ENCODE measurements at regions not wholly inside any gene's neighbourhood (a gene's known extent, or its start where the extent isn't known, plus 50 kb on each side); places are given as distances from the start of the nearest gene placed in this dataset.

- Histone ChIP-seq H3K9me3 (no peaks in the 10 kb centered on the region), H3K27me3 (no peaks in the 10 kb centered on the region), H3K27ac (no peak overlapping the region), H3K36me3 (no peaks in the 10 kb centered on the region), H3K4me1 (no peaks in the 10 kb centered on the region), H3K4me3 (no peak overlapping the region)
- no peak for DNase-seq
- intact Hi-C loops (cut with DNase I; ENCODE audit: low total_unique reads): no loop called here
- TF ChIP-seq, protein P1, sequence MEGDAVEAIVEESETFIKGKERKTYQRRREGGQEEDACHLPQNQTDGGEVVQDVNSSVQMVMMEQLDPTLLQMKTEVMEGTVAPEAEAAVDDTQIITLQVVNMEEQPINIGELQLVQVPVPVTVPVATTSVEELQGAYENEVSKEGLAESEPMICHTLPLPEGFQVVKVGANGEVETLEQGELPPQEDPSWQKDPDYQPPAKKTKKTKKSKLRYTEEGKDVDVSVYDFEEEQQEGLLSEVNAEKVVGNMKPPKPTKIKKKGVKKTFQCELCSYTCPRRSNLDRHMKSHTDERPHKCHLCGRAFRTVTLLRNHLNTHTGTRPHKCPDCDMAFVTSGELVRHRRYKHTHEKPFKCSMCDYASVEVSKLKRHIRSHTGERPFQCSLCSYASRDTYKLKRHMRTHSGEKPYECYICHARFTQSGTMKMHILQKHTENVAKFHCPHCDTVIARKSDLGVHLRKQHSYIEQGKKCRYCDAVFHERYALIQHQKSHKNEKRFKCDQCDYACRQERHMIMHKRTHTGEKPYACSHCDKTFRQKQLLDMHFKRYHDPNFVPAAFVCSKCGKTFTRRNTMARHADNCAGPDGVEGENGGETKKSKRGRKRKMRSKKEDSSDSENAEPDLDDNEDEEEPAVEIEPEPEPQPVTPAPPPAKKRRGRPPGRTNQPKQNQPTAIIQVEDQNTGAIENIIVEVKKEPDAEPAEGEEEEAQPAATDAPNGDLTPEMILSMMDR (IDR thresholded peaks at IDR 0.05): no peak
- TF ChIP-seq POLR2A (IDR thresholded peaks at IDR 0.05): no peak
Measured at GRCh38 chr9:99509065-99509745, 287.1 kb downstream of the SEC61B start.

DNA sequence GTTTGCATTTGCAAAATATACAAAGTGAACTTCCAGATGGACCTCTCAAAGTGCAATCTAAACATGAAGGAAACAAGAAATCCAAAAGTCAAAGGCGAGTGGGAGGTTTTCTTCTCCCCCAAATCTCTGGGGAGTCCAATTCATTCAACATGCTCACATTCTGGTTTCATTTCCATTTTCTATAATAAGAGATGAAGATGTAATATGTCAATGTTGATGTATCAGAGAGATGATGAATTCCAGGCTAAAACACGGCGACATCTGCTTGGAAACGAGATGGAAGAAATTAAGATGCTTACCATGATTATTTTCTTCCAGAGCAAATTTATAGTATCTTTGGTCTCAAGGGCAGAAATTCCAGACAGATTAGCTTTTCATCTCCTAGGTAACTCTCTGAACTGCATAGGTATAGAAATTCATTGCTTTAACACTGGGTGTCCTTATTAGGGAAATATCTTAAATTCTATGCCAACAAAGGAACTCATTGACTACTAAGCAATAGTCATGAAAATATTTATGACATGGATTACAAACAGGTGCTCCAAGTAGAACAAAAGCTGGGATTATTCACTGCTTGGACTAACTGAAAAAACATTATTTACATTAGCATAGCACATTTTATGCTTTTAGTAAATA lies 287.9 kb downstream of the SEC61B start:
- no peak for DNase-seq
- Histone ChIP-seq H3K27ac (no peak overlapping the region), H3K4me3 (no peak overlapping the region), H3K27me3 (no peaks in the 10 kb centered on the region), H3K36me3 (no peaks in the 10 kb centered on the region), H3K4me1 (no peaks in the 10 kb centered on the region), H3K9me3 (no peaks in the 10 kb centered on the region)
- intact Hi-C loops (cut with DNase I; ENCODE audit: low total_unique reads): no loop called here
- TF ChIP-seq, protein P1 (IDR thresholded peaks at IDR 0.05): no peak
- no peak for TF ChIP-seq POLR2A (IDR thresholded peaks at IDR 0.05)

GRCh38 chr9:99511723-99512122 lies 289.6 kb downstream of the SEC61B start:
- no peak overlapping the region for H3K4me3 ChIP-seq
- H3K4me1 ChIP-seq: no peaks in the 10 kb centered on the region
- no peaks in the 10 kb centered on the region for H3K9me3 ChIP-seq
- DNase-seq: no peak
- TF ChIP-seq POLR2A (IDR thresholded peaks at IDR 0.05): no peak
- TF ChIP-seq, protein P1 (IDR thresholded peaks at IDR 0.05): no peak
- H3K27me3 ChIP-seq: no peaks in the 10 kb centered on the region
- no peaks in the 10 kb centered on the region for H3K36me3 ChIP-seq
- intact Hi-C loops (cut with DNase I; ENCODE audit: low total_unique reads): no loop called here
- H3K27ac ChIP-seq: no peak overlapping the region

- no peak for TF ChIP-seq POLR2A (IDR thresholded peaks at IDR 0.05)
- TF ChIP-seq, protein P1 (IDR thresholded peaks at IDR 0.05): no peak
- Histone ChIP-seq H3K27me3 (no peaks in the 10 kb centered on the region), H3K4me1 (no peaks in the 10 kb centered on the region), H3K4me3 (no peak overlapping the region), H3K27ac (no peak overlapping the region), H3K36me3 (no peaks in the 10 kb centered on the region), H3K9me3 (no peaks in the 10 kb centered on the region)
- DNase-seq: no peak
- intact Hi-C loops (cut with DNase I; ENCODE audit: low total_unique reads): no loop called here
Measured at GRCh38 chr9:99513441-99514112, 291.5 kb downstream of the SEC61B start.

GRCh38 chr9:99515093-99515492 lies 293.0 kb downstream of the SEC61B start:
- Histone ChIP-seq H3K4me3 (no peak overlapping the region), H3K27me3 (no peaks in the 10 kb centered on the region), H3K9me3 (no peaks in the 10 kb centered on the region), H3K4me1 (no peaks in the 10 kb centered on the region), H3K36me3 (no peaks in the 10 kb centered on the region), H3K27ac (no peak overlapping the region)
- intact Hi-C loops (cut with DNase I; ENCODE audit: low total_unique reads): no loop called here
- no peak for TF ChIP-seq POLR2A (IDR thresholded peaks at IDR 0.05)
- TF ChIP-seq, protein P1 (IDR thresholded peaks at IDR 0.05): no peak
- DNase-seq: no peak

Measured in uterus (tissue), 3 donors.